ENCODE measurements at regions not wholly inside any gene's neighbourhood (a gene's known extent, or its start where the extent isn't known, plus 50 kb on each side); places are given as distances from the start of the nearest gene placed in this dataset.

DNA sequence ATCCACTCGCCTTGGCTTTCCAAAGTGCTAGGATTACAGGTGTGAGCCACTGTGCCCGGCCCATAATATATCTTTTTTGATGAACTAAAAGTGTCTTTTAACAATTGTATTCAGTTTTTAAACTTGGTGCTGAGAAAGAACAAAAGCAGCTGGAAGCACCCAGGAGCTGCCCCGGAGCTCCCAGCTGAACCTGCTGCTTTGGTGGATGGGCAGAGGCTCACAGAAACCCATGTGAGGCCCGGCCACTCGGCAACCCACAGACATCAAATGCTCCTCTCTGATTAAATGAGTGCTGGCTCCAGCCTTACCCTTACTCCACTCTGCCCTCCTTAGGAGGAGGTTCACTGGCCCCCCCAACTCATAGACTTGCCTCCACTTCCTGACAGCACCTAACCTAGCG, 59.4 kb upstream of the FRMD1 start:
- Mint-ChIP-seq H3K27me3 (no peaks in the 10 kb centered on the region), H3K27ac (no peak overlapping the region), H3K9me3 (peaks cover 0 to 6% (median 0%) of the 10 kb centered on the region in 3 donors), H3K4me3 (no peak overlapping the region), H3K36me3 (no peaks in the 10 kb centered on the region), H3K4me1 (no peaks in the 10 kb centered on the region)

- Mint-ChIP-seq H3K9me3 (peaks cover 0 to 5% (median 0%) of the 10 kb centered on the region in 3 donors), H3K4me1 (no peaks in the 10 kb centered on the region), H3K4me3 (no peak overlapping the region), H3K27me3 (no peaks in the 10 kb centered on the region), H3K27ac (no peak overlapping the region), H3K36me3 (no peaks in the 10 kb centered on the region)
Observed at GRCh38 chr6:168137024-168137423, 58.0 kb upstream of the FRMD1 start.

DNA sequence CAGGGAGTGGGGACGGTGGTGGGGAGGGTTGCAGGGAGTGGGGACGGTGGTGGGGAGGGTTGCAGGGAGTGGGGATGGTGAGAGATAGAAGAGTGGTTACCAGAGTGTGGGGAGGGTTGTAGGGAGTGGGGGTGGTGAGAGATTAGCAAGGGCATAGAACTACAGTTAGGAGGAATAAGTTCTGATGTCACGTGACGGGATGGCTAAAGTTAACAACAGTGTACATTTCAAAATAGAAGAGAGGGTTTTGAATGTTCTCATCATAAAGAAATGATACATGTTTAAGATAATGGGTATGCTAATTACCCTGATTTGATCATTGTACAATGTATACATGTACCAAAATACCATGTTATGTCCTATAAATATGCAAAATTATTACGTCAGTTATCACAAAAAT, 57.6 kb upstream of the FRMD1 start:
- peaks cover 0 to 3% (median 0%) of the 10 kb centered on the region in 3 donors for H3K9me3 Mint-ChIP-seq
- no peaks in the 10 kb centered on the region for H3K36me3 Mint-ChIP-seq
- H3K4me1 Mint-ChIP-seq, result no peaks in the 10 kb centered on the region
- no peak overlapping the region for H3K27ac Mint-ChIP-seq
- peaks cover 3% of the 10 kb centered on the region for H3K27me3 Mint-ChIP-seq
- no peak overlapping the region for H3K4me3 Mint-ChIP-seq

GRCh38 chr6:168136001-168136400, 57.0 kb upstream of the FRMD1 start:
- no peaks in the 10 kb centered on the region for H3K36me3 Mint-ChIP-seq
- H3K27ac Mint-ChIP-seq, result no peak overlapping the region
- H3K9me3 Mint-ChIP-seq, result peaks cover 0 to 6% (median 0%) of the 10 kb centered on the region in 3 donors
- no peak overlapping the region for H3K4me3 Mint-ChIP-seq
- no peaks in the 10 kb centered on the region for H3K4me1 Mint-ChIP-seq
- H3K27me3 Mint-ChIP-seq, result peaks cover 3% of the 10 kb centered on the region

DNA sequence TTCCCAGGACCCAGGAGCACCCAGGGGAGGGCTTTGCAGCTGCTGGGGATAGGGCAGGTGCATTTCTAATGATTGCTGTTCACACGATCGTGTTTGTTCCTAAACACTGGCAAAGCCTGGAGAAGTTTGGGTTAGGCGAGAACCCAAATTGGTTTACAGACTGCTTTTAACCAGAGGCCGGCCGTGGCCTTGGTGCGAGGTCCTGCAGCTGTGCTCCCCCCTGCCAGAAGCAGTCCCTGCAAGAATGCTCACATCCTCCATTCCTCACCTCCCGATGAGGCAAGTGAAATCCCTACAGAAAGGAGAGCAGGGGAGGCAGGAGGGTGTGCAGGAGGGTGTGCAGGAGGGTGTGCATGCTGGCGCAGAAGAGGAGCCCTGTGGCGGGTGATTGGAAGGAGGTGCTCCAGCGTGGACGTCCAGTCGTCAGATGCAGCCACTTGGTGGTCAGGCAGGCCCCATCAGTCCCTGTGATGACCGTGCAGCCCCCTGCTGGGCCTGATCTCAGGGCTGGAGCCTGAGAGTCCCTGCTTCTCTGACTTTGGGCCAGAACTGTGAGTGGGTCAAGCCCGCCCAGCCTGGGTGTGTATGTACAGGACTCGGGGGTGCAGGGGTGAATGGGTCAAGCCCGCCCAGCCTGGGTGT, 55.7 kb upstream of the FRMD1 start:
- no peak overlapping the region for H3K4me3 Mint-ChIP-seq
- H3K9me3 Mint-ChIP-seq, result peaks cover 0 to 5% (median 0%) of the 10 kb centered on the region in 3 donors
- H3K36me3 Mint-ChIP-seq, result no peaks in the 10 kb centered on the region
- H3K27ac Mint-ChIP-seq, result no peak overlapping the region
- H3K27me3 Mint-ChIP-seq, result peaks cover 5% of the 10 kb centered on the region
- no peaks in the 10 kb centered on the region for H3K4me1 Mint-ChIP-seq

- H3K36me3 Mint-ChIP-seq, result no peaks in the 10 kb centered on the region
- no peak overlapping the region for H3K4me3 Mint-ChIP-seq
Observed at GRCh38 chr6:168133687-168134559, 54.9 kb upstream of the FRMD1 start.

DNA sequence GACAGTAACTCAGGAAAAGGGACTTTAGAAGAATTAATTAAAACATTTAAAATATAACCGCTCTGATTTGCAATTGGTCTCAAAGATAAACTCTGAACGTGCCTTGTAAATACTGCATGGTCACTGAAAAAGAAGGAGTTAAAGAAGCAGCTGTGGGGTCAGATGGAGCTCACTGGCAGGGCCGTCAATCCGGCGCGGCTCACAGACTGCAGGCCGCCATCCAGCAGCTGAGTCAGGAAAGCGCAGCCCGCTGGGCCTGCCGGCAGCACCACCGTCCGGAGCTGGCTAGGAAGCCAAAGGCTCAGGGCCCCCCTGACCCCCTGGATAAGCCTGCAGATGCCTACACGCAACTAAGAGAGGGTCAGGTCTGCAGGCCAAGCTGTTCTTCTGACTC, 54.2 kb upstream of the FRMD1 start:
- Mint-ChIP-seq H3K36me3 (no peaks in the 10 kb centered on the region), H3K9me3 (peaks cover 0 to 5% (median 0%) of the 10 kb centered on the region in 3 donors), H3K27ac (no peak overlapping the region), H3K4me1 (no peaks in the 10 kb centered on the region), H3K27me3 (peaks cover 5% of the 10 kb centered on the region), H3K4me3 (no peak overlapping the region)

More at GRCh38 chr6:168133687-168134559, 54.9 kb upstream of the FRMD1 start:
- H3K27ac Mint-ChIP-seq, result no peak overlapping the region
- no peaks in the 10 kb centered on the region for H3K4me1 Mint-ChIP-seq
- H3K27me3 Mint-ChIP-seq, result peaks cover 5% of the 10 kb centered on the region
- peaks cover 0 to 5% (median 0%) of the 10 kb centered on the region in 3 donors for H3K9me3 Mint-ChIP-seq

DNA sequence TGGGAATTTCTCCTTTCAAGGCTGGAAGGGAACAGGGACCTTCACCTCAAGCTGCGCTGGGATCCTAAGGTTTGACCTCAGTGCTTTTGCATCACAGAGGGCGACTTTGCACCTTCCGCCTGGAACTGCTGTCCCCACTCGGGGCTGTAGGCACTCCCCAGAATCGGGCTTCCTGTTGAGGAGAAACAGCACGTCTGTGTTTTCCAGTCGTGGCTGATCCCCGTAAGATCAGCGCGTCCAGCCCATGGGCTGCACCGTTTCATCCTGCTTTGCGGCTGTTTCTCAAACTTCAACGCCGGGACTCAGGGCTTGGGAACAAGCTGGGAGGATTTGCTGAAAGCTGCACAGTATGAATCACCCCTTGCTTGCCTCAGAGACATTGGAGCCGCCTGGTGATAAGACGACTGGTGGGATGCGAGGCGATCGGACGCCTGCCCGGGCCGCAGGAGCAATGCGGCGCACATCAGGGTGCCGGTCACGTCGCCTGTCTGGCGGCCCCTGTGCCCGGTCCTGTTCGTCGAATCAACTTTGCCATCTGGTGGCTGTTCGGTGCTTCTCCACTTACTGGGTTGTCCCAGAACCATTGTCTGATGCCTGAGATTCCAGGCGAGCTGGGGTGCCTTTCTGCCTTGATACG, 53.6 kb upstream of the FRMD1 start:
- Mint-ChIP-seq H3K4me3 (no peak overlapping the region), H3K36me3 (no peaks in the 10 kb centered on the region), H3K27me3 (peaks cover 5% of the 10 kb centered on the region), H3K9me3 (peaks cover 0 to 3% (median 0%) of the 10 kb centered on the region in 3 donors), H3K27ac (no peak overlapping the region), H3K4me1 (no peaks in the 10 kb centered on the region)

DNA sequence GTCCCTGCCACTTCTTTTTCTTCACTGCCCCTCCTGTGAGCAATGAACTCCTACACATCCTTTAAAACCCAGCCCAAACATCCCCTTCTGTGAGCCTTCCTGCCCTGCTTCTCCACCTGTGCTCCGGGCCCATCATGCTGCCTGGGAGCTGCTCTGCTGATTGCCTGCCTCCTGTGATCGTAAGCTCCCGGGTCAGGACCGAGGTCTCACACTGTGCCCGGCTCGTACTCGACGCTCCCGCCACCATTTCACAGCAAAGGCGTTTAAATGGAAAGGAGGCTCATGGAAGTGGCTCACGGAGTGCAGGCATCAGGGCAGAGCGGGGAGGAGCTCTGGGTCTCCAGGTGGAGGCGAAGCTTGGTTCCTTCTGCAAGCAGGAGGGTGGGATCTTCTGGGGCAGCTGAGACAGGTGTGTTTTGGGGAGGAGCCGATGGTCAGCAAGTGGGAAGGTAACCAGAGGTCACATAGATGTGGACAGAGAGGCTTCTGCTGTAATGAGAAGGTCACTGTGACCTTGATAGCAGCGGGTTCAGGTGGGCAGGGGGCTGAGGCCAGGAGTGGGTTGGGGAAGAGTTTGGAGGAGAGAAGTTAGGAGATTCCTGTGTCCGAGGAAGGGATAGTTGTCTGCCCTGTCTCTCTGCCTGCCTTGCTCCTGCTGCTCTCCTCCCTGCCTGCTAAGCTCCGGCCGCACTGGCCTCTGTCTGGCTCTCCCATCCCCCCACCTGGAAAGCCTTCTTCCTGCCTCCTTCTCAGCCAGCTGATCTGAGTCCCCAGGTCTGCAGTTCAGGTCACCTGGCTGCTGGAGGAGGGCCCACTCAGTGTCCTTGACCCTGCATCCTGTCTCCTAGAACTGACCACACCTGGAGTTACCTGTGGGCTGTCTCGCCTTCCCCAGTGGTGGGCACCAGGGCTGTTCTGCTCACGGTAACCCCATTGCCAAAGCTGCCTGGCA, 52.7 kb upstream of the FRMD1 start:
- Mint-ChIP-seq H3K4me1 (no peaks in the 10 kb centered on the region), H3K27me3 (peaks cover 5% of the 10 kb centered on the region), H3K9me3 (peaks cover 0 to 3% (median 0%) of the 10 kb centered on the region in 3 donors), H3K27ac (no peak overlapping the region), H3K4me3 (no peak overlapping the region), H3K36me3 (no peaks in the 10 kb centered on the region)

- Mint-ChIP-seq H3K4me3 (no peak overlapping the region), H3K9me3 (peaks cover 0 to 3% (median 0%) of the 10 kb centered on the region in 3 donors), H3K27ac (no peak overlapping the region), H3K36me3 (no peaks in the 10 kb centered on the region), H3K4me1 (no peaks in the 10 kb centered on the region), H3K27me3 (peaks cover 5% of the 10 kb centered on the region)
Observed at GRCh38 chr6:168130697-168131371, 51.8 kb upstream of the FRMD1 start.

DNA sequence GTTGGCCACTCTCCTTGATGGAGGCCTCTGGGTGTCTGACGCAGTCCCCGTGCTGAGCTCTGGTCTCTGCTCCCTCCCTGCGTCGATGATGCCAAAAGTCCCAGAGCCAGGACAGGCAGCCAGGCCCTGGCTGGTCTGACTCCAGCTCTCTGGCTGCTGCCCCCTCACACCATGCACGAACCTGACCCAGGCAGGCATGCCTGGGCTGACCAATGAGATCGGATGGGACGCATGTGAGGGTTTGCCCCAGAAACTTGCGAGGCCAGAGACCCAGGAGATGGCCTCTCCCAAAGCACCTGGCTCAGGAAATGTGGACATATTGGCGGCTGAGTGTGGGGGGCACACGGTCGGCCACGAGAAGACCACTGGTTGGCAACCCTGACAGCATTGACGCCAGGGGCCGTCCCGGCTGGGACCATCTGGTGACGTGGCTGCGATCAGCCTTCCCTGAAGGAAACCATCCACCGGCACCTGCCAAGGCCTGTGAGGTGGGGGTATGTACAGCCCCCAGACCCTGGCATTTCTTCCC, 51.2 kb upstream of the FRMD1 start:
- H3K4me1 Mint-ChIP-seq, result no peaks in the 10 kb centered on the region
- H3K27me3 Mint-ChIP-seq, result peaks cover 5% of the 10 kb centered on the region
- no peak overlapping the region for H3K27ac Mint-ChIP-seq
- H3K4me3 Mint-ChIP-seq, result no peak overlapping the region
- no peaks in the 10 kb centered on the region for H3K36me3 Mint-ChIP-seq
- peaks cover 0 to 3% (median 0%) of the 10 kb centered on the region in 3 donors for H3K9me3 Mint-ChIP-seq

GRCh38 chr6:168129292-168130167, 50.5 kb upstream of the FRMD1 start:
- Mint-ChIP-seq H3K36me3 (no peaks in the 10 kb centered on the region), H3K9me3 (peaks cover 0 to 3% (median 0%) of the 10 kb centered on the region in 3 donors), H3K27ac (no peak overlapping the region), H3K27me3 (peaks cover 5% of the 10 kb centered on the region), H3K4me1 (no peaks in the 10 kb centered on the region), H3K4me3 (no peak overlapping the region)

DNA sequence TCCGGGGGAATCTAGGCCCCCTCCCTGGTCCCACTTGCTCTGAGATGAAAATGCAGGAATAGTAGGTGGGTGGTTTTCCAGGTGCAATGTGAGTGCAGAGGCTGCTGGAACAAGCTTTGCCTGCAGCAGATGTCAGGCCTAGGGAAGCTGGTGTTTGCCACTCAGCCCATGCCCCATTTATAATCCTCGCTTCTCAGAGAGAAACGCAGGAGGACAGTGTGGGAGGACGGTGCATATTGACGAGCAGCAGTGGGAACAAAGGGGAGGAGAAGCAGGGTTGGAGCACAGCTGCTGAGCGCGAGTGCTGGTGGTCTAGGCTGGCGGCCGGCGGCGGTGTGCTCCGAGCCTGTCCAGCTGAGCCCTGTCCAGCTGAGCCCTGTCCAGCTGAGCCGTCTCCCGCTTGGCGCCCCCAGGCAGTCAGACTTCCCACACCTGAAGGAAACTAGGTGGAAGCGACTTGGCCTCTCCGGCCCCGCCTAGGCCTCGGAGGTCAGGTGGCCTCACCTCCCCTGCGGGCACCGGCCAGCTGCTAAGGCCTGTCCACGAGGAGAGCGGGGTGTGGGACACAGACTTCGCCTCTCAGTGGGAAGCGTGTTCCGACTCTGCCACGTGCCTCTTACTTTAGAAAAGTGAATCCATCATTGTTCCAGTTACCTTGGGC, 49.7 kb upstream of the FRMD1 start:
- no peaks in the 10 kb centered on the region for H3K4me1 Mint-ChIP-seq
- H3K4me3 Mint-ChIP-seq, result no peak overlapping the region
- peaks cover 0 to 4% (median 3%) of the 10 kb centered on the region in 3 donors for H3K9me3 Mint-ChIP-seq
- H3K27me3 Mint-ChIP-seq, result peaks cover 5% of the 10 kb centered on the region
- no peak overlapping the region for H3K27ac Mint-ChIP-seq
- no peaks in the 10 kb centered on the region for H3K36me3 Mint-ChIP-seq
